ENCODE measurements at regions not wholly inside any gene's neighbourhood (a gene's known extent, or its start where the extent isn't known, plus 50 kb on each side); places are given as distances from the start of the nearest gene placed in this dataset.

DNA sequence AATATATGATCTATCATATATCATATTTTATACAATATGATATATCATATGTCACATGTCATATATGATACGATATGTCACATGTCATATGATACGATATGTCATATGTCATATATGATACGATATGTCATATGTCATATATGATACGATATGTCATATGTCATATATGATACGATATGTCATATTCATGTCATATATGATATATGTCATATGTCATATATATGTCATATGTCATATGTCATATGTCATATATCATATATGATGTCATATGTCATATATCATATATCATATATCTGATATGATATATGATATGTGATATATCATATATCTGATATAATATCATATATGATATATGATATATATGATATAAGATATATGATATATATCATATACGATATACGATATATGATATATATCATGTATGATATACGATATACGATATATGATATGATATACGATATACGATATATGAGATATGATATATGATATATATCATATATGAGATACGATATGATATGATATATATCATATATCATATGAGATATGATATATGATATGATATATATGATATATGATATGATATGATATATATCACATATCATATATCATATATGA, 122.3 kb upstream of the USP9X start:
- Histone ChIP-seq H3K27me3 (ENCODE audit: control insufficient read depth, insufficient read depth, low read length) (peaks cover 7% of the 10 kb centered on the region), H3K4me3 (ENCODE audit: low read length) (no peak overlapping the region), H3K9me3 (replicated peaks; ENCODE audit: control insufficient read depth, low read depth, low read length) (peaks cover 3% of the 10 kb centered on the region), H3K36me3 (ENCODE audit: control insufficient read depth, insufficient read depth, low read length) (no peaks in the 10 kb centered on the region), H3K4me1 (ENCODE audit: control insufficient read depth, insufficient read depth, low read length) (no peaks in the 10 kb centered on the region), H3K27ac (ENCODE audit: low read length) (no peak overlapping the region)
- WGBS (ENCODE audit: insufficient coverage) = no CpG with 5 or more reads among the region's 12 CpGs
- no peak for DNase-seq

DNA sequence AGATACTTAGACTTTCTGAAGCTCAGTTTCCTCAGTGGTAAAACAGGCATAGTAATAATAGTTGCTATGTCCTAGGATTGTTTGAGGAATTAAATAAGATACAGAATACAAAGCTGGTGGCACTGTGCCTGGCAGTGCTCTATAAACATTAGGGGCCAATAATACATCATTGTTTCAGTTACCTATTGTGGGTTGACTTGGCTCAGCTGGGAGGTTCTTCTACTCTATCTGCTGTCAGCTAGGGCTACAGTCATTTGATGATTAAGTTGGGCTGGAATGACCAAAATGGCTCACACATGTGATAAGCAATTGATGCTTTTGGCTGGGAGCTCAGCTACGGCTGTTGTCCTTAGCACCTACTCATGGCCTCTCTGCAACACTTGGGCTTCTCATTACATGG, 121.2 kb upstream of the USP9X start:
- Histone ChIP-seq H3K27me3 (ENCODE audit: control insufficient read depth, insufficient read depth, low read length) (peaks cover 9% of the 10 kb centered on the region), H3K9me3 (replicated peaks; ENCODE audit: control insufficient read depth, low read depth, low read length) (peaks cover 3% of the 10 kb centered on the region), H3K4me1 (ENCODE audit: control insufficient read depth, insufficient read depth, low read length) (no peaks in the 10 kb centered on the region), H3K4me3 (ENCODE audit: low read length) (no peak overlapping the region), H3K27ac (ENCODE audit: low read length) (no peak overlapping the region), H3K36me3 (ENCODE audit: control insufficient read depth, insufficient read depth, low read length) (no peaks in the 10 kb centered on the region)
- 100% methylated on average over 1 of the region's 1 CpG for WGBS (ENCODE audit: insufficient coverage)
- no peak for DNase-seq

DNA sequence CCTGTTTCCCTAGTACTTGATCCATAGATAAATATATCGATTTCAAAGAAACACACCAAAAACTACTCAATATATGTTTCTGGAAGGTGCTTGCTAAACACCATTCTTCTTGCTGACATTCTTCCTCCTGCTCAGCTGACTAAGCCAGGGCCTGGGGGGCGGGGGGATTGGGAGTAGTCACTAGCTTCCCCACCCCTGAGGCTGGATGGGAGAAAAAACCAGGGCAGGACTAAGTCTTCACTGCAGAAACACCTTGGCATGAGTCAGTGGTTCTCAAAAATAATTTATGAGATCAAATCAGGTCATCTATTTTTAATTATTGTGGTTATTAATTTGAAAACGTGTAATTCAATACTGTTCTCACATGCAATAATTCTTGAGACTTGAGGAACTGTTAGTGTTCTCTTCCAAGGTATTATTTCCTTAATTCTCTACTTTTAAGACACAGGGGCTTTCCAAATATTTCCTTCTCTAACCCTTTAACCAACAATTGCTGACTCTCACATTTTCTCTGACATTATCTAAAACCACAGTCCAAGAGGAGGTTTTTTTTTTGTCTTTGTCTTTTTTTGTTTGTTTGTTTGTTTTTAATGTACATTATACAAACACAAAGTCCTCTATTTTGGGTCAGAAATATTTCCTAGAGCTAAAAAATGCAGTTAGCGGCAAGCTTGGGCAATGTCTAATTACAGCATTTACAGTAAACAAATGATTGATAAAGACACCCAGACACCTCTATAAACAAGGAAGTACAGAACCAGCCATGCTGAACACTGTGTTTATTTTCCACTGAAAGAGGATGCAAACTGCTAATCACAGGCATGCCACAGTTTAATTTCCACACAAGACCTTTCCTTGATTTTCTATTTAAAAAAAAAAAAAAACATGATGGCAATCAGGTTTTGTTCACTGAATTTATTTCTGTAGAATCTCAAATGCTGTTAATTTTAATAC, 120.3 kb upstream of the USP9X start:
- Histone ChIP-seq H3K4me1 (ENCODE audit: control insufficient read depth, insufficient read depth, low read length) (no peaks in the 10 kb centered on the region), H3K27ac (ENCODE audit: low read length) (no peak overlapping the region), H3K36me3 (ENCODE audit: control insufficient read depth, insufficient read depth, low read length) (no peaks in the 10 kb centered on the region), H3K9me3 (replicated peaks; ENCODE audit: control insufficient read depth, low read depth, low read length) (peaks cover 3% of the 10 kb centered on the region), H3K27me3 (ENCODE audit: control insufficient read depth, insufficient read depth, low read length) (peaks cover 10% of the 10 kb centered on the region), H3K4me3 (ENCODE audit: low read length) (no peak overlapping the region)
- DNase-seq = no peak
- WGBS (ENCODE audit: insufficient coverage) = no CpG with 5 or more reads among the region's 4 CpGs

DNA sequence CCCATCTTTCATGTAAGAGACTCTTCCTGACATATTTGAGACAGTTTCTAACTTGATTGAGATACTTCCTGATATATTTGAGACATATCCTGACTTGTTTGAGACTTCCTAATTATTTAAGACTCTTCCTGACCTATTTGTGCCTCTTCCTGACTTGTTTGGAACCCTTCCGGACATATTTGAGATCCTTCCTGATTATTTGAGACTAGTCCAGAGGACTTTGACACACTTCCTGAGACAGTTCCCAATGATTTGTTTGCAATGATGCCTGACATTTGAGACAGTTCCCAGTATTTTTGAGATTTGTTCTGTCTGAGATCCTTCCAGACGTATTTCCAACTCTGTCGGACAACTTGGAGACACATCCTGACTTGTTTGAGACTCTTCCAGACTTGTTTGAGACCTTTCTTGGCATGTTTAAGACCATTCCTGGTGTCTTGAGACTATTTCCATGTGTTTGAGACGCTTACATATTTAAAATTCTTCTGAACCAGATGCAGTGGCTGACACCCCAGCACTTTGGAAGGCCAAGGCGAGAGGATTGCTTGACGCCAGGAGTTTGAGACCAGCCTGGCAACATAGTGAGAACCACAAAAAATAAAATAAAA, 118.9 kb upstream of the USP9X start:
- peak; percentile 18 for DNase-seq
- Histone ChIP-seq H3K4me3 (ENCODE audit: low read length) (no peak overlapping the region), H3K27me3 (ENCODE audit: control insufficient read depth, insufficient read depth, low read length) (peaks cover 12% of the 10 kb centered on the region), H3K36me3 (ENCODE audit: control insufficient read depth, insufficient read depth, low read length) (no peaks in the 10 kb centered on the region), H3K27ac (ENCODE audit: low read length) (no peak overlapping the region), H3K4me1 (ENCODE audit: control insufficient read depth, insufficient read depth, low read length) (no peaks in the 10 kb centered on the region), H3K9me3 (replicated peaks; ENCODE audit: control insufficient read depth, low read depth, low read length) (peaks cover 3% of the 10 kb centered on the region)
- WGBS (ENCODE audit: insufficient coverage) = 64% methylated on average over 5 of the region's 6 CpGs

DNA sequence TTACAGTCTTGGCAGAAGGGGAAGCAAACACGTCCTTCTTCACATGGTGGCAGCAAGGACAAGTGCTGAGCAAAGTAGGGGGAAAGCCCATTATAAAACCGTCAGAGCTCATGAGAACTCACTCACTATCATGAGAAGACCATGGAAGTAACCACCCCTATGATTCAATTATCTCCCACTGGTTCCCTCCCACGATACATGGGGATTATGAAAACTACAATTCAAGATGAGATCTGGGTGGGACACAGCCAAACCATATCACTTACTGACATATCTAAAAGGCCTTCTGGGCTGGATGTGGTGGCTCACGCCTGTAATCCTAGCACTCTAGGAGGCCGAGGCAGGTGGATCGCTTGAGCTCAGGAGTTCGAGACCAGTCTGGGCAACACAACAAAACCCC, 117.1 kb upstream of the USP9X start:
- peaks cover 14% of the 10 kb centered on the region for H3K27me3 ChIP-seq (ENCODE audit: control insufficient read depth, insufficient read depth, low read length)
- WGBS (ENCODE audit: insufficient coverage) = no CpG with 5 or more reads among the region's 7 CpGs
- H3K27ac ChIP-seq (ENCODE audit: low read length) = no peak overlapping the region
- H3K4me1 ChIP-seq (ENCODE audit: control insufficient read depth, insufficient read depth, low read length) = no peaks in the 10 kb centered on the region
- H3K4me3 ChIP-seq (ENCODE audit: low read length) = no peak overlapping the region
- no peak for DNase-seq
- H3K36me3 ChIP-seq (ENCODE audit: control insufficient read depth, insufficient read depth, low read length) = no peaks in the 10 kb centered on the region
- H3K9me3 ChIP-seq (replicated peaks; ENCODE audit: control insufficient read depth, low read depth, low read length) = peaks cover 3% of the 10 kb centered on the region

DNA sequence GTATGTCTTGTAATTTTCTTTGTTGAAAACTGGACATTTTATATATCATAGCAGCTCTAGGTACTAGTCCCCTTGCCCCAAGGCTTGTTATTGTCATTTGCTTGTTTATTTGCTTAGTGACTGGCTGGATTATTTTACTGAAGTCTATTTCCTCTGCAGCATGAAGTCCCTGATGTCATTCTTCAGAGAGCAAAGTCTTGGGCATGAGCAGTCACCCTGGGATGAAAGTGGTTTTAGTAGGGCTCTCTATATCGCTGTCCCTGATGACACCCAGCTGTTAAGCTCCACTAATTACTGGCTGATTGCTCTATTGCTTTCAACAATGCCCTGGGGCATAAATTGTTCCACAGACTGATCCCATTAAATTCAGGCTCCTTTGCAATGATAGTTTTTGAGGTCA, 113.5 kb upstream of the USP9X start:
- no CpG with 5 or more reads among the region's 1 CpG for WGBS (ENCODE audit: insufficient coverage)
- H3K4me1 ChIP-seq (ENCODE audit: control insufficient read depth, insufficient read depth, low read length) = no peaks in the 10 kb centered on the region
- H3K27me3 ChIP-seq (ENCODE audit: control insufficient read depth, insufficient read depth, low read length) = peaks cover 9% of the 10 kb centered on the region
- no peak for DNase-seq
- no peaks in the 10 kb centered on the region for H3K36me3 ChIP-seq (ENCODE audit: control insufficient read depth, insufficient read depth, low read length)
- no peak overlapping the region for H3K4me3 ChIP-seq (ENCODE audit: low read length)
- H3K9me3 ChIP-seq (replicated peaks; ENCODE audit: control insufficient read depth, low read depth, low read length) = no peaks in the 10 kb centered on the region
- no peak overlapping the region for H3K27ac ChIP-seq (ENCODE audit: low read length)

DNA sequence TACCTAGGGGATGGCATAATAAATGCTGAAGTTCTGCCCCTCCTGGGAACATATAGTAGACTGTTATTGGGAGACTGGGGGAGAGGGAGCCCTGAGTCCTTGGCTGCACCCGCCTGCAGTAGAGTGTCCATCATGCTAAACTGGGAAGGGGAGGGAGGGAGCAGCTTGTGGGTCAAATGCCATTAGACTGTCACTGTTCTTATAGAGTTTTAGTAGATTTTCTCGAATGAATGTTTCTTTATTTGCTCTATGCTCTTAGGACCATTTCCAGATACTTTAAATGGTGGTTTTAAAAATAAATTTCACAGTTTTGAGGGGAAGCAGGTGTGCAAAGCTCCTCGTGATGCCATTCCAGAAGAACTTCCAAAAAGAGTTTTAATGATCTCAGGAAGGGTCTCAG, 111.6 kb upstream of the USP9X start:
- H3K4me3 ChIP-seq (ENCODE audit: low read length) = no peak overlapping the region

DNA sequence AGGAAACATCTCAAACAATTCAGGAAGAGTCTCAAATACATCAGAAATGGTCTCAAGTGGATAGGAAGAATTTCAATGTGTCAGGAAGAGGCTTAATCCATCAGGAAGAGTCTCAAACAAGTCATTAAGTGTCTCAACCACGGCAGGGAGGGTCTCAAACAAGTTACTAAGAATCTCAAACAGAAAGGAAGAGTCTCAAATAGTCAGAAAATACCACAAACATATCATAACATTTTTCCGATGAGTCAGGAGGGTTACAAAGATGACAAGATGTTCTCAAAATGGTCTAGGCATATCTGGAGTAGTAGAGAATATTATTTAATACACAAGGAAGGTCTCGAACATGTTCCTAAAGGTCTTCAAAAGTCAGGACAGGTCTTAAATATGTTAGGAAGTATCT, 109.3 kb upstream of the USP9X start:
- Histone ChIP-seq H3K9me3 (replicated peaks; ENCODE audit: control insufficient read depth, low read depth, low read length) (peaks cover 4% of the 10 kb centered on the region), H3K27ac (ENCODE audit: low read length) (no peak overlapping the region), H3K4me3 (ENCODE audit: low read length) (no peak overlapping the region), H3K27me3 (ENCODE audit: control insufficient read depth, insufficient read depth, low read length) (peaks cover 4% of the 10 kb centered on the region), H3K4me1 (ENCODE audit: control insufficient read depth, insufficient read depth, low read length) (no peaks in the 10 kb centered on the region), H3K36me3 (ENCODE audit: control insufficient read depth, insufficient read depth, low read length) (no peaks in the 10 kb centered on the region)
- WGBS (ENCODE audit: insufficient coverage) = no CpG with 5 or more reads among the region's 3 CpGs
- DNase-seq = no peak

More for the DNA sequence above, 111.6 kb upstream of the USP9X start:
- H3K9me3 ChIP-seq (replicated peaks; ENCODE audit: control insufficient read depth, low read depth, low read length) = peaks cover 4% of the 10 kb centered on the region
- DNase-seq = no peak
- H3K4me1 ChIP-seq (ENCODE audit: control insufficient read depth, insufficient read depth, low read length) = no peaks in the 10 kb centered on the region
- H3K36me3 ChIP-seq (ENCODE audit: control insufficient read depth, insufficient read depth, low read length) = no peaks in the 10 kb centered on the region
- 60% methylated on average over 2 of the region's 3 CpGs for WGBS (ENCODE audit: insufficient coverage)
- peaks cover 5% of the 10 kb centered on the region for H3K27me3 ChIP-seq (ENCODE audit: control insufficient read depth, insufficient read depth, low read length)
- no peak overlapping the region for H3K27ac ChIP-seq (ENCODE audit: low read length)

DNA sequence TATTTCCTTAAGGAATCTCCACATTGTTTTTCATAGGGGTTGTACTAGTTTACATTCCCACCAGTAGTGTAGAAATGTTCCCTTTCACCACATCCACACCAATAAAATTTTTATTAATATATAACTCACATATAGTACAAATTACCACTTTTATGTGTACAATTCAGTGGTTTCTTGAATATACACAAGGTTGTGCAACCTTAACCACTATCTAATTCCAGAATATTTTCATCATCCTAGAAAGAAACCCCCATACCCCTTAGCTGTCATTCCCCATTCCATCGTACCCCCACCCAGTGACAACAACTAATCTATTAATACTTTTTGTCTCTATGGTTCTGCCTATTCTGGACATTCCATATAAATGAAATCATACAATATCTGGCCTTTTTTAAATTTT, 108.3 kb upstream of the USP9X start:
- no peak for DNase-seq
- H3K4me3 ChIP-seq (ENCODE audit: low read length) = no peak overlapping the region
- H3K36me3 ChIP-seq (ENCODE audit: control insufficient read depth, insufficient read depth, low read length) = no peaks in the 10 kb centered on the region
- H3K27me3 ChIP-seq (ENCODE audit: control insufficient read depth, insufficient read depth, low read length) = peaks cover 4% of the 10 kb centered on the region
- H3K4me1 ChIP-seq (ENCODE audit: control insufficient read depth, insufficient read depth, low read length) = no peaks in the 10 kb centered on the region
- no CpG with 5 or more reads among the region's 1 CpG for WGBS (ENCODE audit: insufficient coverage)
- H3K27ac ChIP-seq (ENCODE audit: low read length) = no peak overlapping the region
- H3K9me3 ChIP-seq (replicated peaks; ENCODE audit: control insufficient read depth, low read depth, low read length) = peaks cover 4% of the 10 kb centered on the region

DNA sequence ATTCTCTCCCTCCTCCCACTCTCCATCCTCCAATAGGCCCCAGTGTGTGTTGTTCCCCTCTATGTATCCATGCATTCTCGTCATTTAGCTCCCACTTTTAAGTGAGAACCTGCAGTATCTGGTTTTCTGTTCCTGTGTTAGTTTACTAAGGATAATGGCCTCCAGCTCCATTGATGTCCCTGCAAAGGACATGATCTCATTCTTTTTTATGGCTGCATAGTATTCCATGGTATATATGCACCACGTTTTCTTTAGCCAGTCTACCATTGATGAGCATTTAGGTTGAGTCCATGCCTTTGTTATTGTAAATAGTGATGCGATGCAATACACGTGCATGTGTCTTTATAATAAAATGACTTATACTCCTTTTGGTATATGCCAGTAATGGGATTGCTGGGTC, 100.3 kb upstream of the USP9X start:
- no peaks in the 10 kb centered on the region for H3K4me1 ChIP-seq (ENCODE audit: control insufficient read depth, insufficient read depth, low read length)
- peaks cover 8% of the 10 kb centered on the region for H3K27me3 ChIP-seq (ENCODE audit: control insufficient read depth, insufficient read depth, low read length)
- H3K9me3 ChIP-seq (replicated peaks; ENCODE audit: control insufficient read depth, low read depth, low read length) = no peaks in the 10 kb centered on the region
- no CpG with 5 or more reads among the region's 4 CpGs for WGBS (ENCODE audit: insufficient coverage)
- no peak overlapping the region for H3K27ac ChIP-seq (ENCODE audit: low read length)
- no peak for DNase-seq
- H3K4me3 ChIP-seq (ENCODE audit: low read length) = no peak overlapping the region
- no peaks in the 10 kb centered on the region for H3K36me3 ChIP-seq (ENCODE audit: control insufficient read depth, insufficient read depth, low read length)
